Kidney (tissue), 13 donors: ENCODE measurements at regions not wholly inside any gene's neighbourhood (a gene's known extent, or its start where the extent isn't known, plus 50 kb on each side); places are given as distances from the start of the nearest gene placed in this dataset.

Experiments
- DNase-seq, 5 donors: peaks; one replicate each; pipeline ENCODE4 v3.0.0-alpha.2; 2013 to 2020
- FAIRE-seq: peaks from 2 replicates; lab custom pipeline; 2012; peaks lifted over from hg19 to GRCh38; lab: Jason Lieb, UNC
- H3K27ac ChIP-seq, 2 donors: one replicate each; pipeline ENCODE4 v1.7.0; 2013; ENCODE audit warnings: low read depth in 2 of 2, low read length in 2 of 2, inconsistent platforms in 1 of 2
- H3K27me3 ChIP-seq: one replicate; pipeline ENCODE4 v1.7.1; 2013; ENCODE audit warnings: low read length, inconsistent platforms; ENCODE audit not compliant: control insufficient read depth, insufficient read depth
- H3K36me3 ChIP-seq, 3 donors: one replicate each; pipeline versions ENCODE4 v1.7.0 to v1.7.1; 2013; ENCODE audit warnings: low read length in 3 of 3, control low read depth in 1 of 3, inconsistent platforms in 1 of 3; ENCODE audit not compliant: insufficient read depth in 3 of 3, control insufficient read depth in 2 of 3
- H3K4me1 ChIP-seq, 3 donors: one replicate each; pipeline versions ENCODE4 v1.7.0 to v1.7.1; 2013; ENCODE audit warnings: low read length in 3 of 3, inconsistent platforms in 1 of 3, low read depth in 1 of 3; ENCODE audit not compliant: control insufficient read depth in 2 of 3, insufficient read depth in 2 of 3
- H3K4me3 ChIP-seq, 3 donors: one replicate each; pipeline versions ENCODE4 v1.7.0 to v1.8.1; 2013; ENCODE audit warnings: low read length in 3 of 3, control low read depth in 1 of 3, inconsistent platforms in 1 of 3
- H3K9ac ChIP-seq, 3 donors: one replicate each; pipeline versions ENCODE4 v1.7.0 to v1.7.1; 2013; ENCODE audit warnings: low read length in 3 of 3, control low read depth in 1 of 3, inconsistent platforms in 1 of 3
- H3K9me3 ChIP-seq, 3 donors: one replicate each; pipeline versions ENCODE4 v1.7.0 to v1.7.1; 2013; ENCODE audit warnings: low read length in 3 of 3, control low read depth in 1 of 3, inconsistent platforms in 1 of 3; ENCODE audit not compliant: control insufficient read depth in 2 of 3, insufficient read depth in 1 of 3
- intact Hi-C: fragments of 100-400 bp; cut with DNase I; formaldehyde crosslinking; loops from one replicate; pipeline ENCODE4 v1.11.1; 2022
- TF ChIP-seq, protein P1 (sequence below): IDR thresholded peaks from 3 replicates; pipeline ENCODE4 v1.5.1; 2012; ENCODE audit warnings: mild to moderate bottlenecking, moderate library complexity, borderline replicate concordance; ENCODE audit not compliant: insufficient read depth; ENCODE audit errors: extremely low read depth
- donor health status: control.
- donor health status: control.
- donor health status: control.
- donor health status: control.
- donor health status: control.
- donor health status: DM: yes; HTN: yes; CAD: no.
- donor health status: Normal renal cell carcinoma (clear cell type).

DNA sequence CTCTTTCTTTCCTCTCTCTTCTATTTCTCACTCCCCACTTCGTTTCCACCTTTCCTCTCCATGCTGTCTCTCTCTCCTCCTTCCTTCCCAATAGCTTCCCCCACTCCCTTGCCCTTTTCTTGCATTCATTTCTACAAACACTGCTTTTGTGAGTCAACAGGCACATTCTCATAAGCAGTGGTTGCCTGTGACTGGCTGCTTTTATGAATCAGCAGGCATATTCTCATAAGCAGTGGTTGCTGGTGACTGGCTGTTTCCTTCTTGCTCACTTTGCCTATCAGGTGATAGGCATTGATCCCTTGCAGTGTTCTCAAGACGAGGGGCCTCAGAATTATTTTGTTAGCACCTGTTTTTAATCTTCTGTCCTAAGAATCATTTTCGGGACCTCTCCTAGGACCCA is 116.1 kb upstream of the ACTBL2 start:
- H3K27ac ChIP-seq: no peak overlapping the region
- no peak for FAIRE-seq
- no peak for DNase-seq

DNA sequence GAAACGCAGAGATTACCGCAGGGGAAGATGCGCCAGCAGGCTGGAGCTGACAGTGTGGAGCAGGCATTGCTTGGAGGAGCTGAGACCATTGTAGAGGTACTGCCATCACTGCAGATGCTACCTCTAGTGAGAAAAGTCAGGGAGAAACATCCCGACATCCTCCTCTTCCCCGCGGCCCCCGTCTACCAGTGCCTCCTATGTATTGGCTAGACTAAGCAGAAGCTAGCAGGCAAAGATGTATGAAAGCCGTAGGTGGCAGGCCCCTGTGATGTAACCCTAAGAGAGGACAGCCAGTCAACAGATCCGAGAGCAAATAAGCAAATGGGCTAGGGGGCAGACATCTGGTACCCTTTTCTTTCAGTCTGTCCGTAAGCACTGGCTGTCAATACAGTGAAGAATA is 115.5 kb upstream of the ACTBL2 start:
- no peaks in the 10 kb centered on the region for H3K27me3 ChIP-seq
- intact Hi-C loops: no loop called here
- H3K4me1 ChIP-seq: peaks cover 0 to 2% (median 0%) of the 10 kb centered on the region in 3 donors
- no peak overlapping the region for H3K9ac ChIP-seq
- no peak overlapping the region for H3K4me3 ChIP-seq
- DNase-seq (no peak), FAIRE-seq (no peak)
- no peaks in the 10 kb centered on the region for H3K9me3 ChIP-seq
- H3K36me3 ChIP-seq: no peaks in the 10 kb centered on the region
- TF ChIP-seq, protein P1, sequence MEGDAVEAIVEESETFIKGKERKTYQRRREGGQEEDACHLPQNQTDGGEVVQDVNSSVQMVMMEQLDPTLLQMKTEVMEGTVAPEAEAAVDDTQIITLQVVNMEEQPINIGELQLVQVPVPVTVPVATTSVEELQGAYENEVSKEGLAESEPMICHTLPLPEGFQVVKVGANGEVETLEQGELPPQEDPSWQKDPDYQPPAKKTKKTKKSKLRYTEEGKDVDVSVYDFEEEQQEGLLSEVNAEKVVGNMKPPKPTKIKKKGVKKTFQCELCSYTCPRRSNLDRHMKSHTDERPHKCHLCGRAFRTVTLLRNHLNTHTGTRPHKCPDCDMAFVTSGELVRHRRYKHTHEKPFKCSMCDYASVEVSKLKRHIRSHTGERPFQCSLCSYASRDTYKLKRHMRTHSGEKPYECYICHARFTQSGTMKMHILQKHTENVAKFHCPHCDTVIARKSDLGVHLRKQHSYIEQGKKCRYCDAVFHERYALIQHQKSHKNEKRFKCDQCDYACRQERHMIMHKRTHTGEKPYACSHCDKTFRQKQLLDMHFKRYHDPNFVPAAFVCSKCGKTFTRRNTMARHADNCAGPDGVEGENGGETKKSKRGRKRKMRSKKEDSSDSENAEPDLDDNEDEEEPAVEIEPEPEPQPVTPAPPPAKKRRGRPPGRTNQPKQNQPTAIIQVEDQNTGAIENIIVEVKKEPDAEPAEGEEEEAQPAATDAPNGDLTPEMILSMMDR: no peak
- H3K27ac ChIP-seq: no peak overlapping the region

More for the DNA sequence above, 116.1 kb upstream of the ACTBL2 start:
- Histone ChIP-seq H3K4me1 (peaks cover 0 to 2% (median 0%) of the 10 kb centered on the region in 3 donors), H3K9ac (no peak overlapping the region), H3K36me3 (no peaks in the 10 kb centered on the region), H3K4me3 (no peak overlapping the region), H3K9me3 (no peaks in the 10 kb centered on the region), H3K27me3 (no peaks in the 10 kb centered on the region)
- TF ChIP-seq, protein P1: no peak
- intact Hi-C loops: no loop called here

DNA sequence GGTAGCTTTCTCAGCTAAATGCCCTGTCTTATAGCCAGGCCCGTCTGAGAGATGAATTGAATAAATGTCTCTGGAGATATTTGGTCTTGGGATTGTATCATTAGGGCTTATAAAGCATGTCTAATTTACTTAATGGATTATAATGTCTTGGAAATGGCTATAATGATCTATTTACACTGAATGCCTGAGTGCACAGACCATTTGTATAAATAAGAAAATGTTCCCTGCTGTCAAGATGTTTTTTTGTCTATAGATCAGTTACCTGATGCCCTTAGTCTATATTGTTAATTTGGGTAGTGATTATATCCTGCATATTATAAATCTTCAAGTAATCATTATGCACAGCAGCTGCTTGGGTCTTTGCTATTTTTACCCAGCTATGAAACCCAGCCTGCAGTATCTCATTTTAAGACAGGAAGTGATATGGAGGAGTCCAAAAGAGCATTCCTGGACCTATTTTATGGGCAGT is 112.9 kb upstream of the ACTBL2 start:
- Histone ChIP-seq H3K4me1 (peaks cover 0 to 2% (median 0%) of the 10 kb centered on the region in 3 donors), H3K36me3 (no peaks in the 10 kb centered on the region), H3K9me3 (no peaks in the 10 kb centered on the region), H3K27ac (no peak overlapping the region), H3K27me3 (no peaks in the 10 kb centered on the region), H3K9ac (no peak overlapping the region), H3K4me3 (no peak overlapping the region)
- TF ChIP-seq, protein P1: no peak
- DNase-seq (no peak), FAIRE-seq (no peak)
- intact Hi-C loops: no loop called here

DNA sequence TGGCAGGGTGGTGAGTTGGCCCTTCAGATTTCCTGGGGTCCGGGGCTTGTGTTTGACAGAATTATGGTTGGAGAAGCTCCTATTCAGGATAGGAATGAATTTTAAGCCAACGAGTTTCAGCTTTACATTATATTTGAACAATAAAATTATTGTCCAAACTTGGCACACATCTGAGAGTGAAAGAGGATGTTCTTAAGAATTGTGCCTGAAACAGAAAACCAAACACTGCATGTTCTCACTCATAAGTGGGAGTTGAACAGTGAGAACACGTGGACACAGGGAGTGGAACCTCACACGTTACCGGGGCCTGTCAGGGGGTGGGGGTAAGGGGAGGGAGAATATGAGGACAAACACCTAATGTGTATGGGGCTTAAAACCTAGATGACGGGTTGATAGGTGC is 111.8 kb upstream of the ACTBL2 start:
- DNase-seq: no peak
- TF ChIP-seq, protein P1: no peak
- H3K27ac ChIP-seq: no peak overlapping the region
- no peak overlapping the region for H3K9ac ChIP-seq
- peaks cover 0 to 2% (median 0%) of the 10 kb centered on the region in 3 donors for H3K4me1 ChIP-seq
- intact Hi-C loops: no loop called here
- H3K9me3 ChIP-seq: no peaks in the 10 kb centered on the region
- no peak overlapping the region for H3K4me3 ChIP-seq
- FAIRE-seq: no peak
- no peaks in the 10 kb centered on the region for H3K36me3 ChIP-seq
- H3K27me3 ChIP-seq: no peaks in the 10 kb centered on the region
